Small intestine (tissue), 7 donors: ENCODE measurements at regions not wholly inside any gene's neighbourhood (a gene's known extent, or its start where the extent isn't known, plus 50 kb on each side); places are given as distances from the start of the nearest gene placed in this dataset.
A peak's percentile ranks its signal among the peaks of the same experiment; 100 is the strongest.

Experiments
- DNase-seq, 2 donors: peaks; one replicate each; pipeline versions ENCODE4 v3.0.0 to v3.0.0-alpha.2; 2013
- FAIRE-seq: peaks from 2 replicates; lab custom pipeline; 2012; peaks lifted over from hg19 to GRCh38; lab: Jason Lieb, UNC
- H3K27ac ChIP-seq, 3 donors: one replicate each; pipeline ENCODE4 v1.5.1; 2013; ENCODE audit warnings: low read length in 2 of 3, mild to moderate bottlenecking in 2 of 3, control low read depth in 1 of 3, inconsistent platforms in 1 of 3, low read depth in 1 of 3, moderate library complexity in 1 of 3
- H3K27me3 ChIP-seq, 3 donors: one replicate each; pipeline ENCODE4 v1.6.1; 2013; ENCODE audit warnings: low read length in 3 of 3, inconsistent platforms in 1 of 3; ENCODE audit not compliant: control insufficient read depth in 3 of 3, insufficient read depth in 3 of 3
- H3K36me3 ChIP-seq, 3 donors: one replicate each; pipeline ENCODE4 v1.6.1; 2013; ENCODE audit warnings: low read length in 3 of 3, inconsistent platforms in 1 of 3, low read depth in 1 of 3, mild to moderate bottlenecking in 1 of 3, moderate library complexity in 1 of 3; ENCODE audit not compliant: control insufficient read depth in 3 of 3, insufficient read depth in 2 of 3
- H3K4me1 ChIP-seq, 3 donors: one replicate each; pipeline ENCODE4 v1.6.1; 2013; ENCODE audit warnings: low read length in 2 of 3, inconsistent platforms in 1 of 3, low read depth in 1 of 3, mild to moderate bottlenecking in 1 of 3, moderate library complexity in 1 of 3; ENCODE audit not compliant: control insufficient read depth in 3 of 3, insufficient read depth in 2 of 3
- H3K4me3 ChIP-seq, 3 donors: one replicate each; pipeline ENCODE4 v1.5.1; 2013; ENCODE audit warnings: low read length in 3 of 3, control low read depth in 1 of 3, inconsistent platforms in 1 of 3, low read depth in 1 of 3, mild to moderate bottlenecking in 1 of 3, moderate library complexity in 1 of 3
- H3K9me3 ChIP-seq, 2 donors: one replicate each; pipeline ENCODE4 v1.6.1; 2013; ENCODE audit warnings: low read depth in 1 of 2, low read length in 1 of 2; ENCODE audit not compliant: control insufficient read depth in 2 of 2, insufficient read depth in 1 of 2
- WGBS, 3 donors: extraction: QIAGEN DNeasy Blood & Tissue Kit; methylation state at CpG; one replicate each; pipeline ENCODE4 v1.1.7; 2013; 5-methylcytosine and 5-hydroxymethylcytosine counted together
- donor health status: healthy with polysubstance abuse.
- donor health status: control.
- donor health status: control.
- donor health status: Bipolar disorder and iron deficiency.
- donor health status: healthy.

- 68 to 75% (median 71%) methylated on average over 6 of the region's 6 CpGs for WGBS, 3 donors
- no peak for DNase-seq
Observed at GRCh38 chr13:60214213-60215055, 50.7 kb upstream of the DIAPH3 start.

GRCh38 chr13:60220072-60220471 lies 56.3 kb upstream of the DIAPH3 start:
- H3K27ac ChIP-seq, result no peak overlapping the region
- H3K4me1 ChIP-seq, result peaks cover 0 to 5% (median 0%) of the 10 kb centered on the region in 3 donors
- 91 to 98% (median 98%) methylated on average over 1 of the region's 1 CpG for WGBS, 3 donors
- DNase-seq, result no peak
- H3K36me3 ChIP-seq, result no peaks in the 10 kb centered on the region
- H3K27me3 ChIP-seq, result no peaks in the 10 kb centered on the region
- no peak for FAIRE-seq
- no peaks in the 10 kb centered on the region for H3K9me3 ChIP-seq
- H3K4me3 ChIP-seq, result no peak overlapping the region

More at GRCh38 chr13:60214213-60215055, 50.7 kb upstream of the DIAPH3 start:
- H3K9me3 ChIP-seq, result no peaks in the 10 kb centered on the region
- H3K27me3 ChIP-seq, result no peaks in the 10 kb centered on the region
- no peak overlapping the region for H3K27ac ChIP-seq
- H3K4me3 ChIP-seq, result no peak overlapping the region
- no peaks in the 10 kb centered on the region for H3K36me3 ChIP-seq
- peaks cover 0 to 9% (median 0%) of the 10 kb centered on the region in 3 donors for H3K4me1 ChIP-seq
- no peak for FAIRE-seq

GRCh38 chr13:60221581-60221980 lies 57.9 kb upstream of the DIAPH3 start:
- Histone ChIP-seq H3K4me1 (peaks cover 0 to 5% (median 0%) of the 10 kb centered on the region in 3 donors), H3K27ac (no peak overlapping the region), H3K4me3 (no peak overlapping the region), H3K9me3 (no peaks in the 10 kb centered on the region), H3K27me3 (no peaks in the 10 kb centered on the region), H3K36me3 (no peaks in the 10 kb centered on the region)
- DNase-seq (no peak), FAIRE-seq (no peak)
- WGBS, 3 donors, result 83 to 92% (median 90%) methylated on average over 6 of the region's 6 CpGs

- FAIRE-seq (no peak), DNase-seq (peak; percentile 36 to 44)
- no peaks in the 10 kb centered on the region for H3K9me3 ChIP-seq
- no peak overlapping the region for H3K27ac ChIP-seq
- no peak overlapping the region for H3K4me3 ChIP-seq
- H3K36me3 ChIP-seq, result no peaks in the 10 kb centered on the region
- H3K27me3 ChIP-seq, result peaks cover 0 to 3% (median 0%) of the 10 kb centered on the region in 3 donors
- peaks cover 0 to 17% (median 0%) of the 10 kb centered on the region in 3 donors for H3K4me1 ChIP-seq
- WGBS, 3 donors, result 27 to 38% (median 36%) methylated on average over 3 of the region's 3 CpGs
Observed at GRCh38 chr13:60226507-60226906, 62.8 kb upstream of the DIAPH3 start.

GRCh38 chr13:60227158-60227557 lies 63.4 kb upstream of the DIAPH3 start:
- Histone ChIP-seq H3K27ac (no peak overlapping the region), H3K36me3 (no peaks in the 10 kb centered on the region), H3K9me3 (no peaks in the 10 kb centered on the region), H3K27me3 (peaks cover 0 to 3% (median 0%) of the 10 kb centered on the region in 3 donors), H3K4me1 (peaks cover 0 to 13% (median 0%) of the 10 kb centered on the region in 3 donors), H3K4me3 (no peak overlapping the region)
- DNase-seq (no peak), FAIRE-seq (no peak)

GRCh38 chr13:60229708-60230272 lies 66.1 kb upstream of the DIAPH3 start:
- FAIRE-seq (no peak), DNase-seq (peak in 1 of 2 donors; percentile 20)
- Histone ChIP-seq H3K4me1 (peaks cover 0 to 13% (median 0%) of the 10 kb centered on the region in 3 donors), H3K27me3 (peaks cover 0 to 3% (median 0%) of the 10 kb centered on the region in 3 donors), H3K4me3 (no peak overlapping the region), H3K36me3 (no peaks in the 10 kb centered on the region), H3K27ac (no peak overlapping the region), H3K9me3 (no peaks in the 10 kb centered on the region)
- 82 to 91% (median 85%) methylated on average over 1 of the region's 1 CpG for WGBS, 3 donors

- H3K9me3 ChIP-seq, result no peaks in the 10 kb centered on the region
- no peak overlapping the region for H3K27ac ChIP-seq
- FAIRE-seq (no peak), DNase-seq (no peak)
- H3K36me3 ChIP-seq, result no peaks in the 10 kb centered on the region
- H3K4me3 ChIP-seq, result no peak overlapping the region
- peaks cover 0 to 3% (median 0%) of the 10 kb centered on the region in 3 donors for H3K27me3 ChIP-seq
- peaks cover 0 to 13% (median 0%) of the 10 kb centered on the region in 3 donors for H3K4me1 ChIP-seq
- 34 to 58% (median 55%) methylated on average over 3 of the region's 3 CpGs for WGBS, 3 donors
Observed at GRCh38 chr13:60230593-60230992, 66.9 kb upstream of the DIAPH3 start.

GRCh38 chr13:60242043-60242595 lies 78.4 kb upstream of the DIAPH3 start:
- no peak for FAIRE-seq
- DNase-seq, result peak; percentile 8 to 23
- WGBS, 3 donors, result 4 to 23% (median 18%) methylated on average over 2 of the region's 2 CpGs
- Histone ChIP-seq H3K9me3 (no peaks in the 10 kb centered on the region), H3K27ac (no peak overlapping the region), H3K4me1 (peaks cover 0 to 2% (median 0%) of the 10 kb centered on the region in 3 donors), H3K27me3 (peaks cover 0 to 1% (median 0%) of the 10 kb centered on the region in 3 donors), H3K36me3 (no peaks in the 10 kb centered on the region), H3K4me3 (no peak overlapping the region)
